GM19023 (cell line): ENCODE measurements at regions not wholly inside any gene's neighbourhood (a gene's known extent, or its start where the extent isn't known, plus 50 kb on each side); places are given as distances from the start of the nearest gene placed in this dataset.
"Not testable (repeated sequence)": the region's sequence is repeated elsewhere in the genome, so short reads cannot be mapped to it uniquely, and the experiment has no call there.

Source experiments
- ATAC-seq: cut with Tn5 transposase; IDR thresholded peaks from one replicate; pipeline ENCODE4 v1.9.1; 2021; ENCODE audit warnings: mild to moderate bottlenecking, moderate library complexity; ENCODE audit not compliant: unreplicated experiment

- no peak for ATAC-seq
These were observed 164.2 kb upstream of the PTBP2 start for GRCh38 chr1:96557336-96557735.

- ATAC-seq, result no peak
These were observed 162.9 kb upstream of the PTBP2 start for GRCh38 chr1:96558635-96559034.

- no peak for ATAC-seq
These were observed 162.4 kb upstream of the PTBP2 start for GRCh38 chr1:96559181-96559580.

GRCh38 chr1:96559707-96560596 is 161.6 kb upstream of the PTBP2 start:
- ATAC-seq, result no peak

- no peak for ATAC-seq
These were observed 159.5 kb upstream of the PTBP2 start for GRCh38 chr1:96562094-96562493.

- ATAC-seq, result not testable (repeated sequence)
These were observed 157.2 kb upstream of the PTBP2 start for GRCh38 chr1:96564401-96564800.

- ATAC-seq, result no peak
These were observed 156.0 kb upstream of the PTBP2 start for GRCh38 chr1:96565546-96565945.

- ATAC-seq, result no peak
These were observed 152.9 kb upstream of the PTBP2 start for GRCh38 chr1:96568639-96569038.

GRCh38 chr1:96569288-96569687 is 152.3 kb upstream of the PTBP2 start:
- ATAC-seq, result no peak

GRCh38 chr1:96579636-96580035 is 141.9 kb upstream of the PTBP2 start:
- no peak for ATAC-seq

- no peak for ATAC-seq
These were observed 140.7 kb upstream of the PTBP2 start for GRCh38 chr1:96580920-96581319.

GRCh38 chr1:96581772-96582171 is 139.8 kb upstream of the PTBP2 start:
- no peak for ATAC-seq

- no peak for ATAC-seq
These were observed 137.7 kb upstream of the PTBP2 start for GRCh38 chr1:96583903-96584302.

- ATAC-seq, result no peak
These were observed 134.4 kb upstream of the PTBP2 start for GRCh38 chr1:96587222-96587621.

- ATAC-seq, result no peak
These were observed 133.1 kb upstream of the PTBP2 start for GRCh38 chr1:96588416-96588995.

- ATAC-seq, result not testable (repeated sequence)
These were observed 126.1 kb upstream of the PTBP2 start for GRCh38 chr1:96595530-96595929.

- peak; percentile 58 for ATAC-seq
These were observed 125.2 kb upstream of the PTBP2 start for GRCh38 chr1:96596226-96596922.

- ATAC-seq, result no peak
These were observed 124.4 kb upstream of the PTBP2 start for GRCh38 chr1:96597218-96597617.

- ATAC-seq, result no peak
These were observed 123.0 kb upstream of the PTBP2 start for GRCh38 chr1:96598416-96599168.

- not testable (repeated sequence) for ATAC-seq
These were observed 117.0 kb upstream of the PTBP2 start for GRCh38 chr1:96604620-96605019.

- ATAC-seq, result not testable (repeated sequence)
These were observed 104.2 kb upstream of the PTBP2 start for GRCh38 chr1:96617375-96617774.
